Left forelimb (tissue), 1 donor: ENCODE measurements at regions not wholly inside any gene's neighbourhood (a gene's known extent, or its start where the extent isn't known, plus 50 kb on each side); places are given as distances from the start of the nearest gene placed in this dataset.
"Not testable (repeated sequence)": the region's sequence is repeated elsewhere in the genome, so short reads cannot be mapped to it uniquely, and the experiment has no call there.

ENCODE experiments used
- DNase-seq: peaks from one replicate; pipeline ENCODE4 v3.0.0-alpha.2; 2018; ENCODE audit warnings: low spot score

GRCh38 chr20:56724241-56724757 is 95.2 kb downstream of the TFAP2C start:
- DNase-seq = no peak

DNA sequence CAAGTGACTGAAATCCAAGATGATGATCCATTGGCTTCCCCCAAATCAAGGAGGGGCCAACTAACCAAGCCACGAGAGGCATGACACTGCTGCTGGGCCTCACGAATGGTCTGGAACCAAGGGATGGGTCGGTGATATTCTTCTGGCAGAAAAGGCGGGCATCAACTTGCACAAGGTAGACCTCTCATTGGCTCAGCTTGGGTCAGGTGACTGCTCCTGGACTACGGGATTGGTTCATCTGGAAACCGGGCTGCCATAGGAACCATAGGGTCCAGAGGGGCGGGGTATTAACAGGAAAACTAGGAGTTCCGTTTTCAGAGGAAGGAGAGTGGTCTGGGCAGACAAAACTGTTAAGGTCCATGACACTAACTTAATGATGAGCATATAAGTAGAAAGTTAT is 100.9 kb downstream of the TFAP2C start:
- no peak for DNase-seq

GRCh38 chr20:56730996-56731395 is 101.9 kb downstream of the TFAP2C start:
- no peak for DNase-seq

GRCh38 chr20:56731476-56731875 is 102.4 kb downstream of the TFAP2C start:
- no peak for DNase-seq

DNA sequence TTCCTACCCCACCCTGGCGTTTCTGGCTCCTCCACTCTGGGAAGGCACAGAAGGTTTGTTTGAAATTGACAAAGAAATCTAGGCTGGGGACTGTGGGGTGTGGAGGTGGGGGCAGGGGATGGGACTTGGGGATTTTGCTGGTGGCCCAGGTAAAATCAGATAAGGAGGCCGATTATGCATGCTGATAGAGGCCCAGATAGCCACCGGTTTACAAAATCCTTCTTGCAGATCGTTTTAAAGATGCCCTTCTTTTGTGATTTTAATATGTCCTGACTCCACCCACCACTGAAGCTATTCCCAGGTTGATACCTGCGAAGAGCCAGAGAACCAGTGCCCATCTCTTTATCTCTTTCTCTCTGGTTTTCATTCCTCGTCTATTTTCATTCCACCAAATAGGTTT is 104.9 kb downstream of the TFAP2C start:
- no peak for DNase-seq

DNA sequence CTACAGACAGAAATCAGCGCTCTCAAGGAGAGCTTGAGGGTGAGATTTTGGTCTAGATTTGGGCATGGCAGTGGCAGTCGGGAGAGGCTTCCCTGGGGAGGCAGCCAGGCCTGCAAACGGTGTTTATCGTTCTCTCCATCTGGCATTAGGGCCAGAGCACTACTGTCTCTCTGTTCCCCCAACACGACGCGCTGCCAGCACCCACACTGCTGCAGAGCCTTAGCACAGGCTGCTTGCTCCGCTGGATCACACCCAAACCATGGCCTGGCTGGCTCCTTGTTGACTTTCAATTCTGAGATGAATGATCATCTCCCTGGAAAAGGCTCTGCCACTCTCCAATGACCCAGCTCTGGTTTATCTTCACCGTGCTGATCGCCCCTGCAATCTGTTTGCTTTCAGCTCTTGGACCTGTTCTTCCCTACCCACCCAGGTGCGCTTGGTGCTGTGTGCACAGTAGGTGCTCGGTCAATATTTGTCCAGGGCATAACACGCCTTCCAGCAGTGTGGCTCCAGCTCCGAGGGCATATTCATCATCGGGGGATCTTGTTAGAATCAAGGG is 106.1 kb downstream of the TFAP2C start:
- DNase-seq = no peak

DNA sequence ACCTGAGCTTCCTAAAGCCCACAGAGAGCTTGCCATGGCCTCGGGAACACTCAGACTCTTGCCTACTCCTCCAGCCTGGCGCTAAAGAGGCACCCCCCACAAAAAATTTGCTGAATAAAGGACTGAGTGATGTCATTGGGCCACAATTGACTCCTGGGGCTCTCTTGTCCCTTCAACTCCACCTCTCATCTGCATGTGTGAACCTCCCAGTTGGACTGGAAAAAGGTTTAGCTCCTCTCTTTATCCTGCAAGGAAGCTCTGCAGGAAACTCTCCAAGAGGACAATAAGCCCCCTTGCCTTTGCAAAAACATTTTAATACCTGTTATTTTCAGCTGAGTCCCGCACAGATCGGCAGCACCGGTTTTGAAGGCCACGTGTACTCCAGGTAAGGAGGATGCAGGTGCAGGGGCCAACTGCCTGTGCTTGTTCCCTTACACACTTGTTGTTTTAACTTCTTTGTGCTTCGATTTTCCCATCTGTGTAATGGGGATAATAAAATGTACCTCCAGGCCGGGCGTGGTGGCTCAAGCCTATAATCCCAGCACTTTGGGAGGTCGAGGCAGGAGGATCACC is 107.3 kb downstream of the TFAP2C start:
- DNase-seq = no peak

GRCh38 chr20:56744325-56744821 is 115.3 kb downstream of the TFAP2C start:
- not testable (repeated sequence) for DNase-seq

DNA sequence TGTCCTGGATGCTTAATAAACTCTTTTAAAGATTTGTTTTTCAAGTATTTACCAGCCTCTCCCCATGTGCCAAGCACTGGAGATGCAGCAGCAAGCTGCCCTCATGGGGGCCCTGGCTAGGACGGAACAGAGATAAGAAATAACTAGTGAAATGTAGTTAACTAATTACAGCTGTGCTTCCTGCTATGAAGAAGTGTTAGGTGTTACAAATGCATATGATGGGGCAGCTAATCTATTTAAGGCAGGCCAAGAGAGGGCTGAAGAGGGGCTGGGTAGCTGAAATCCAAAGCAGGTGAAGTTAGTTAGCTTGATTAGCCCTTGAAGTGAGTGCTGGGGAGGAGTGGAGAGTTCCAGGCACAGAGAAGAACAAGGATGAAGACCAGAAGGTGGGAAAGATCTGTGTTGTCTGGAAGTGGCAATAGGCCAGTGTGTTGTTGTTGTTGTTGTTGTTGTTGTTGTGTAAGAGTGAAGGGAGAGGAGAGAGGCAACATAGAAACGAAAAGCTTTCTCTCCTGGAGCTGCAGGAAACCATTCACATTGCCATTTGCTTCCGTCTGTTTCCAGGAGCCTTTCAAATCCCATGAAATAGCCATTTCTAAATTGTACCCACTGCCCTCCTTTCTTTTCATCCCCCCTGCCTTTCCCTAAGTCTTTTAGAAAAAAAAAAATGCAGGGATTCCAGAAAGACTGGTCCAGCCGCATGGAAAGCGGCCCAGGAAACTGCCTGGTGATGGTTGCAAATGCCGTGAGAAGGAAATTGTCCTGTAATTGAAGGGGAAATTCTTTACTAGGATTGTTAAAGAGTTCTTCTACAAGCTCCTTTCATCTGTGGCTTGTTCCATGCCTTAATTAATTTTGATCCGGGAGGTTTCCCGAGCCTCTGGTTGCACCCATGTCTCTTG is 119.6 kb downstream of the TFAP2C start:
- no peak for DNase-seq

- no peak for DNase-seq
These were observed 121.3 kb downstream of the TFAP2C start for GRCh38 chr20:56750430-56750829.

DNA sequence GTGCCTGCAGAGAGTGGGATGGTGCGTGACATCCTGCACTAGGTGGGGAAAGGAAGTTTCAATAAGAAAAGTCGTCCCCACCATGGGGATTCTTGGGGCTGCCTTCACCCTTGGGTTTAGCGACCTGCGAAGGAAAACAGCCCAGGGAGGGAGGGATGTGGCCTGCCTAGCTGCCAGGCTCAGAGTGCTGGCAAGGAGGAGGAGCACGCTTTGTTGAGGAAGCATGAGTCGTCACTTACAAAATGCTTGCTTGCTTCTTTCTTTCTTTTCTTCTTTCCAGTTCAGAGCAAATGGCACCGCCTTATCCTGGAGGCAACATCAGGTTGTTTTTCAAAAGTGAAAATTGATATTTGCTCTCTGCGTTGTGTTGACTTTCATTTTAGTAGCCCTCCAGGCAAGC is 123.2 kb downstream of the TFAP2C start:
- no peak for DNase-seq

GRCh38 chr20:56755201-56755600 is 126.1 kb downstream of the TFAP2C start:
- DNase-seq = no peak

DNA sequence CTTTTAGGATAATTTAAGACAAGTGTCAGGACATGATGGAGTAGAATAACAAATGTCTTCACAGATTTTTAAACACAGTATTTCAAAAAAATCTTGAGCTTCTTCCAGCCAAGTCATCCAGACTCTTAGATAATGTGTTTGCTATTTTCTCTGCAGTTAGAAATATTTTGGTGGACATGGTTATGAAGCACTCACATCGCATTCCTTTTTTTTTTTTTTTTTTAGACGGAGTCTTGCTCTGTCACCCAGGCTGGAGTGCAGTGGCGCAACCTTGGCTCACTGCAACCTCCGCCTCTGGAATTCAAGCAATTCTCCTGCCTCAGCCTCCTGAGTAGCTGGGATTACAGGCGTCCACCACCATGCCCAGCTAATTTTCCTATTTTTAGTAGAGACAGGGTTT is 127.6 kb downstream of the TFAP2C start:
- not testable (repeated sequence) for DNase-seq

DNA sequence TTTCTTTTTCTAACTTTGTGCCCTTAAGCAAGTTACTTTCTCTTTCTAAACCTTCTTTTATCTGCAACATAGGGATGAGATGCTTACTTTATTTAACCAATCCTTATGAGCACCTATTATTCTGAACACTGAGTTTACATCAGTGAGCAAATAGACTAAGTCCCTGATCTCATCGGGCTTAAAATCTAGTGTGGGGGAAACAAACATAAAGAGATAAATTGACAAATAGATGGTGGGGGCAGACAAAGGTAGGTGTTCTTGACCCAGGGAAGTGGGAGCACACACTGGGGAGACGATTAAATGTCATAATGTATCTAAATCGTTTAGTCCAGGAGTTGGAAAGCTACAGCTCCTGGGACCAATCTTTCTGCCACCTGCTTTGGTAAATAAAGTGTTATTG is 129.6 kb downstream of the TFAP2C start:
- DNase-seq = no peak

- no peak for DNase-seq
These were observed 130.7 kb downstream of the TFAP2C start for GRCh38 chr20:56759741-56760278.

DNA sequence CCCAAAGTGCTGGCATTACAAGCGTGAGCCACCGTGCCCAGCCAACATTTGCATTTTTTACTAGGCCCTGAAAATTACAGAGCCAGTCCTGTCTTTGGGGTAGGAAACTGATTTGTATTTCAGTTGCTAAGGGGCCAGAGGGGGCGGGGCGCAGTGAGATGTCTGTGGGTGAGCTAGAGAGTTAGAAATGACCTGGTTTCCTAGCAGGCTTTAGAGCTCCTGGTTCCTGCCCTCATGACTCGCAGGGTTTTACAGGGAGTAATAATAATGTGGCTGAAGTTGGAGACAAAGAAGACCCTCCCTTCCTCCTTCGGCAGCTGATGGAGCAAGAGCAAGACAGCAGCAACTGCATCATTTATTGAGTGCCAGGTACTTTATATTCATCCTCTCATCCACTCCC is 131.5 kb downstream of the TFAP2C start:
- no peak for DNase-seq

- DNase-seq = no peak
These were observed 132.3 kb downstream of the TFAP2C start for GRCh38 chr20:56761393-56761792.

GRCh38 chr20:56762401-56762800 is 133.3 kb downstream of the TFAP2C start:
- no peak for DNase-seq

GRCh38 chr20:56762829-56763228 is 133.7 kb downstream of the TFAP2C start:
- no peak for DNase-seq

- no peak for DNase-seq
These were observed 135.6 kb downstream of the TFAP2C start for GRCh38 chr20:56764671-56765070.

DNA sequence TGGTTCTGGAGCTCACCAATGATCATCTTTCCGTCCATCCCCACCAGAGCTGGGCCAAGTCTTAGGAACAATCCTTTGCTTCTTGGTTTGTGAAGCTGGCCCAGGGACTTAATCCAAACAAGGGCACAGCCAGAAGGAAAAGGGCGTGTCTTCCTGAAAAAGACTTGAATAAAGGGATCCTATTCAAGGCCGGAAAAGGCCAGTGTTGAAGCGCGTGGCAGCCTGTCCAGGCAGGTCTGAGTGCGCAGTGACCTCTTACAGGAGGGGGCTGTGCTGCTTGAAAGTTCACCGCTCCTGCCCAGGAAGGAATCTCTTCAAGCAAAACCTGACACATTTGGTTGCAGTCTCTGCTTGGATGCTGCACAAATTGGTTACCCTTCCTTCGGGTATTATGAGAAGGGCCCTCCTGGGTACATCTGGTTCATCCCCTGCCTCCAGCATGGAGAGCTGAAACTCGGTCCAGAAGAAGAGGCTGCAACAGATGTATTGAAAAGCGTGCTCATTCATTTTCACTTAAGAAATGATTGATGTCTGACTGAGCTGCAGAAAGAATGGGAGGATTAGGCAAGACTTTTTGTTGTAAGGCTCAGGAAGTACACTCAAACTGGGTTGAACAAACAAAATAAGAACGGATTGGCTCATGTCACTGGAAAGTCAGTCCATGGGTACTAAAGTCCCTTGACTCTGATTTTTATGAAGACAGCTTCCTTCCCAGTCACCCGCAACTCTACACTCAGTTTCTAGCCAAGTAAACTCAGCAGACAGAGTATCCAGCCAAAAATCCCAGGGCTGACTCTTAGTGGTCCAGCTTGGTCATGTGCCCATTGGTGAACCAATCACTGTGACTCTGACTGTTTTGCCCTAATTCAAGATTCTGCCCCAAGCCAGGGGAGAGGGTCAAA is 136.3 kb downstream of the TFAP2C start:
- DNase-seq = no peak

GRCh38 chr20:56766528-56766927 is 137.4 kb downstream of the TFAP2C start:
- no peak for DNase-seq
